Activated T-cell treated with anti-CD3 and anti-CD28 coated beads, Interleukin-2, amount 50 U/mL, for 48 hours (primary cell): ENCODE measurements at regions not wholly inside any gene's neighbourhood (a gene's known extent, or its start where the extent isn't known, plus 50 kb on each side); places are given as distances from the start of the nearest gene placed in this dataset.

Source experiments
- DNase-seq, 2 experiments: peaks; one replicate each; pipeline ENCODE4 v3.0.0-alpha.2; 2020

DNA sequence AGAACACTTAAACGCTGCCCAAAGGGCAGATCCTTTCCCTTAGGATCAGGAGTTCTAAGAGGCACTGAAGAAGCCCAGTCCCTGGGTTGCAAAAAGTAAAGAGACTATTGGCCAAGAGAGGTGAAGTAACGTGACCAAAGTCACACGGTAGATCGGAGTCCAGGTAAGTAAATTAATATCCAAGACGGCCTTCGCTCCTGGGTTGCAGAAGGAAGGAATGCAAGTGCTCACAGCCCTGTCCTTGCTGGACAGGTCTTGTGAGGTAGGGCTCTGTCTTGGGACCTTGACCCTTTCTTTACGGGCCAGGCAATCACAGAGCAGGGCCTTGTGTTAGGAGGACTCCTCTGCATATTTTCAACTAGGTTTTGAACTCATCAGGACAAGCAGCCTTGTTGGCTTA lies 243.7 kb upstream of the PDE10A start:
- DNase-seq = no peak

GRCh38 chr6:165905744-165906143 lies 242.7 kb upstream of the PDE10A start:
- DNase-seq = no peak

GRCh38 chr6:165900970-165901369 lies 237.9 kb upstream of the PDE10A start:
- no peak for DNase-seq

DNA sequence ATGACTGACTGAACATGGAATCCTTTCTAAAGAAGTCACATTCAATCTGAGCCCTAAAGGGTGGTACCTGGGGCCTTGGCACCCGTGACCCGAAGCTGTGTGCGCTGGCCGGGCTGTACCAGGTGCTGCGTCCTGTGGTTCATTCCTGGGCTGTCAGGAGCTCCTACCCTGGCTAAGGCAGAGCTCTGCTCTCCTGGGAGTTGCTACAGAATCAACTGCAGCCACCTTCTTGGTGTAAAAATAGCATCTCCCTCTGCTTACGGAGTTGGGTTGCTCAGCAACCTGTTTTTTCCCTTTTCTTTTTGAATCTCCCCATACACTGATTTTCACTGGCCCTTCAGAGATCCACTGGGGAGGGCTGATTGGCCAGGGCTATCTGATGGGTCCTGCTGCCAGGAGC lies 236.6 kb upstream of the PDE10A start:
- DNase-seq = no peak

GRCh38 chr6:165895421-165896165 lies 232.6 kb upstream of the PDE10A start:
- DNase-seq = no peak

- DNase-seq = no peak
Observed at GRCh38 chr6:165894171-165894825, 231.3 kb upstream of the PDE10A start.

GRCh38 chr6:165893431-165893830 lies 230.4 kb upstream of the PDE10A start:
- DNase-seq = no peak

DNA sequence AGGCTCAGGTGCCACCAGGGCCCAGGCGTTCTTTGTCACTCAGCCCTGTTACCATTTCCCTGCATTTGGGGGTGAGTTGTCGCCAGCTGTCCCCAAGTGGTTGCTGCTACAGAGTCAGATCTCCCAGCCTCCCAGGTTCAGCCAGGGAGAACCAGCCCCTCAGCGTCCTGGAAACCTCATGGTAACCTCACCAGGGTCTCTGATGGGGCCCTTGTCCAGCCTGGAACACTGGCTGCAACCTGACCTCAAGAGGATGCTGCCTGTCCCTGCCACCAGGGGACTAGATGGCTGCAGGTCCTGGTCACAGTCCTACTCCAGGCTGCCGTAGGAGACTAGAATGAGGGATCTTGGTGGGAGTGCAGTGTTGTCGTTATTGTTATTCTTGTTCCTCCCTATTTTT lies 228.3 kb upstream of the PDE10A start:
- DNase-seq = no peak

GRCh38 chr6:165890404-165890735 lies 227.3 kb upstream of the PDE10A start:
- DNase-seq = no peak

- peak in 1 of 2 experiments; percentile 19 for DNase-seq
Observed at GRCh38 chr6:165889636-165890403, 226.8 kb upstream of the PDE10A start.

- no peak for DNase-seq
Observed at GRCh38 chr6:165886169-165886568, 223.1 kb upstream of the PDE10A start.

DNA sequence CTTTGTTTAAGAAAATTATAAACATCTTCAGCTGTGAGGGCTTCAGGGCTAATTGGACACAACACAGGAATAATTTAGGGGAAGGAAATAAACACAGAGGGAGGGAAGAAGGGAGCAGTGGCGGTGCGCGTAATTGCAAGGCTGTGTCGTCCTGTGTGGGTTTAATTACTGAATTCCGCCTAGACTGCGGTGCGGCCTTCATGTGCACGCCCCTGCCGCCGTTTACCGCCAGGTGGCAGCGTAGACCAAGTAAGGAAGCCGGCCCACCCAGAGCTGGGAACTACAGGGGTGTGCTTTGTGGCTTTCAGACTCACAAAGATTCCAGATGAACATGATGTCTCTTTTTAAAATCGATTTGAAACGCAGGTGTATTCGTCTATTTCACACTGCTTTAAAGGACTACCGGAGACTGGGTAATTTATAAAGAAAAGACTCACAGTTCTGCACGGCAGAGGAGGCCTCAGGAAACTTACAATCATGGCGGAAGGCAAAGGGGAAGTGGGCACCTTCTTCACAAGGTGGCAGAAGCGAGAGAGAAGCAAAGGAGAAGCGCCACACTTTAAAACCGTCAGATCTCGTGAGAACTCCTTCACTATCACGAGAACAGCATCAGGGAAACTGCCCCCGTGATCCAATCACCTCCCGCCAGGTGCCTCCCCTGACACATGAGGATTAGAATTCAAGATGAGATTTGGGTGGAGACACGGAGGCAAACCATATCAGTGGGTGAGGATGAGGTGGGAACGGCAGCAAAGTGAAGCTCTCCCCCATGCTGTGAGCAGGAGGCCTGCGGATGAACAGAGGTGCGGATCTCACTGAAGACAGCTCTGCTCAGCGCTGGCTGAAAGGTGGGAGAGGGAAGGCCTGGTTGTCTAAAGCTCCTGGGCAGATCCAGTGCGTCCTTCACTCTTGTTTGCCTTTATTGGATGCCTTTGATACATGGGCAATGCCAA lies 222.0 kb upstream of the PDE10A start:
- peak; percentile 81 to 82 for DNase-seq

DNA sequence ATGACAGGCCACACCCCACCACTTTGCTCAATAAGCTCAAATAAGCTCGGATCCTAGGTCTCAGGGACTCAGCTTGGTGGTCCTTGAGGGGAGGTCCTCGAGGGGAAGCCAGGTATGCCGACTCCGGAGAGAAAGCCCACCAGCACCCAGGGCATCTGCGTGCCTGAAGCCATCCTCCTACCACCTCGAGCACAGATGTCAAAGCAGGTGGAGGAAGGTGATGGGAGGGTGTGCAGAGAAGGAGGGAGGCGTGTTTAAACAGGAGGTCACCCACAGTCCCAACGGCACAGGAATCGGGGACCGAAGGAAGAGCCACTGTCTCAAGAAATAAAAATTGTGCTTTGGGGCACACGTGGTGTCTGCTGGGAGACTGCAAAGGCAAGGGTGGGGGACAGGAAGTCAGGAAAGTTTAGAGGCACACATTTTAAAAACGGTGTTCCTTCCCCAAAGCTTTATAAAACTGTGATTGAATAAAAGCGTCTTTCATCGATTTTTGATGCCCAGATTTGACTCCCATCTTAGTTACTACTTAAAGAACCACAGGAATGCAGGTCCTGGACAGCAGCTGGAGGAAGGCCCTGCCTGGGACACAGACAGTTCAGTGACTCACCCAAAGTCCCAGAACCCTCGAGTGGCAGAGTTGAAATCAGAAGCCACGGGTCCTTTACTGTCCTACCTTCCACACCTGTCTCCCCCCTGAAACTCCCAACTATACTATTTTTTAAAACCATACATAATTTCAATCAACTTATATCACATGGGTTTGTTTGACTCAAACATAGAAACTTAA lies 221.0 kb upstream of the PDE10A start:
- DNase-seq = no peak

DNA sequence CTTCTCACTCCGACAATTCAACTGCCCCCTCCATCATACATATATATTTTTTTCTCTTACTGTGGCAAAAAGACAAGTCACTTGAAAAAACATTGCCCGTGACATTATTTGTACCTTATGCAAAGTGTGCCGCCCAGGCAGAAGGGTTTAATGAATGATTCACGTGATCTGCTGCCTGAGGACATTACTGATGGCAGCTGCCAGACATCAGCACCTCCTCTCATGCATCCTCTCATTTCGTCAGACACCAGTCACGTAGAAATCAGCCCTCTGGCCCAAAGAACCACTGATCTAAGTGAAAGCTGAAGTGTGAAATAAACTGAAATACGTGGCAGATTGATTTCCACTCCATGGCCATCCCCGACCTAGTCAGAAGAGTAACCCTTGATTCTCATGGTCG lies 218.8 kb upstream of the PDE10A start:
- no peak for DNase-seq

GRCh38 chr6:165880686-165881085 lies 217.6 kb upstream of the PDE10A start:
- DNase-seq = no peak

DNA sequence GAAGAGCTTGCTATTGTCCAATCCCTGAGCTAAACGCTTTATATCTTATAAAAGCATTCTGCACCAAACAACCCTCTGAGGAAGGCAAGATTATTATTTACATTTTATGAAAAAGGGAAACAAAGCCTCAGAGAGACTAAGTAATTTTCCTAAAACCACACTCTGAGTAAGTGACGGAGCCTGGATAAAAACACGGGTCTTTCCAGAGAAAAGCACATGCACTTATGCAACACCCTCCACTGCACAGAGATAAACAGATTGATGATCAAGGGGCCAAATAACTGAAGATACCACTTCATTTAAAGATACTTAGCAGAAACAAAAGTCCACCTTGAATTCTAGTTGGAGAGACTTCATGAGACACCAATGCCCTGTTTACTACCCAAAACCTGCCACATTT lies 214.7 kb upstream of the PDE10A start:
- no peak for DNase-seq

DNA sequence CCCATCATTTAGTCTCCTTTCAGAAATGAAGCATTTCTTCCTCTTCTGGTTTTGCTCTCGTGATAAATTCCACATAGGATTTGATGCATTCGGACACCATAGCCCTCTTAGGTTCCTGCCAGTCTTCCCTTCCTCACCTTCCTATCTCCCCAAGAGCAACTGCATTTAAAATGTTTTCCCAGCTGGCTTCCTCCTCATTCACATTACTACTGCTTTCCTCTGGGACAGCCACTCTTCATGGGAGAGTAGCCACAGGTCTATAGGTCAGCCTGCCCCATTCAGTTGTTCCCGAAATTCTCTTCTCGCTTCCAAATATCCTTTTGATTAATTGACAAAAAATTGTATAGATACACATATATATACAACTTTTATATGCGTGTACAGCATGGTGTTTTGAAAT lies 214.2 kb upstream of the PDE10A start:
- no peak for DNase-seq

- no peak for DNase-seq
Observed at GRCh38 chr6:165876588-165876987, 213.5 kb upstream of the PDE10A start.

- DNase-seq = no peak
Observed at GRCh38 chr6:165875946-165876345, 212.9 kb upstream of the PDE10A start.

GRCh38 chr6:165873976-165874375 lies 210.9 kb upstream of the PDE10A start:
- no peak for DNase-seq

- DNase-seq = no peak
Observed at GRCh38 chr6:165872811-165873210, 209.8 kb upstream of the PDE10A start.

- DNase-seq = no peak
Observed at GRCh38 chr6:165872311-165872710, 209.3 kb upstream of the PDE10A start.
